ENCODE measurements at regions not wholly inside any gene's neighbourhood (a gene's known extent, or its start where the extent isn't known, plus 50 kb on each side); places are given as distances from the start of the nearest gene placed in this dataset.

DNA sequence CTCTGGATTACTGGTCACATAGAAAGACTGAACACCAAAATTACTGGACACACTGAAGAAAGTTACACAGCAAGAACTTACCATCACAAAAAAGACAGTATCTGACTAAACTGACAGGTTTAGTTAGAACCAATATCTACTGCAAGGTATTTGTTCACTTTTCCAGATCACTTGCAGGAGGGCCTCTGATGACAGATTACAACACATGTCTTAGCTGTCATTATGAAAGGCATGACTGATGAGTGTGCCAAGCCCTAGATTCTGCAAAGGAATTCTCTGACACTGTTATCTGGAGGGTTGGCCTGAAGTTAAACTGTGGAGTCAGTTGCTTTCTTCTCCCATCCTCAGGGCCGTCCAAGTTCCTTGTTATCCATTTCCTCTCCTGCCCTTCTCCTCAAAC, 242.7 kb downstream of the KIF20B start:
- TF ChIP-seq, protein P1, sequence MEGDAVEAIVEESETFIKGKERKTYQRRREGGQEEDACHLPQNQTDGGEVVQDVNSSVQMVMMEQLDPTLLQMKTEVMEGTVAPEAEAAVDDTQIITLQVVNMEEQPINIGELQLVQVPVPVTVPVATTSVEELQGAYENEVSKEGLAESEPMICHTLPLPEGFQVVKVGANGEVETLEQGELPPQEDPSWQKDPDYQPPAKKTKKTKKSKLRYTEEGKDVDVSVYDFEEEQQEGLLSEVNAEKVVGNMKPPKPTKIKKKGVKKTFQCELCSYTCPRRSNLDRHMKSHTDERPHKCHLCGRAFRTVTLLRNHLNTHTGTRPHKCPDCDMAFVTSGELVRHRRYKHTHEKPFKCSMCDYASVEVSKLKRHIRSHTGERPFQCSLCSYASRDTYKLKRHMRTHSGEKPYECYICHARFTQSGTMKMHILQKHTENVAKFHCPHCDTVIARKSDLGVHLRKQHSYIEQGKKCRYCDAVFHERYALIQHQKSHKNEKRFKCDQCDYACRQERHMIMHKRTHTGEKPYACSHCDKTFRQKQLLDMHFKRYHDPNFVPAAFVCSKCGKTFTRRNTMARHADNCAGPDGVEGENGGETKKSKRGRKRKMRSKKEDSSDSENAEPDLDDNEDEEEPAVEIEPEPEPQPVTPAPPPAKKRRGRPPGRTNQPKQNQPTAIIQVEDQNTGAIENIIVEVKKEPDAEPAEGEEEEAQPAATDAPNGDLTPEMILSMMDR (IDR thresholded peaks at IDR 0.05): no peak
- TF ChIP-seq POLR2A (IDR thresholded peaks at IDR 0.05): no peak

Data from sigmoid colon (tissue), 3 donors.